ENCODE measurements at regions not wholly inside any gene's neighbourhood (a gene's known extent, or its start where the extent isn't known, plus 50 kb on each side); places are given as distances from the start of the nearest gene placed in this dataset.

DNA sequence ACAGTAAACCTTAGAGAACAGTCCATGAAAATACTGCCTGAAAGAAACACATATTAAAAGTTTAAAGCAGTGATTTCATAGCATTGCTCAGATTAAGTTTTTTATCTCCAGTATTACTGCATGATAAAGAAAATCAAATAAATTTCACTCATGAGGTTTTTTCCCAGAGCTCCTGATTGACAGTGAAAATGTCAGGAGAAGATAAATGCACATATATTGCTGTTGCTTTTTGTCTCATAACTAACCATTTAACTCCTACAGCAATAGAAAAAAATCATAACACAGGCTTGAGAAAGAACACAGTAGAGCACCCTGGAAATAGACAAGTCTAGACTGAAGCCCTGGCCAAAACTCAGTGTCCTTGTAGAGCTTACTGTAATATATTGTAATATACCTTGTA is 391.0 kb downstream of the TMX3 start:
- no peak overlapping the region for H3K4me3 Mint-ChIP-seq
- H3K27me3 Mint-ChIP-seq: peaks cover 3% of the 10 kb centered on the region
- DNase-seq: no peak
- no peaks in the 10 kb centered on the region for H3K36me3 Mint-ChIP-seq
- no peaks in the 10 kb centered on the region for H3K4me1 Mint-ChIP-seq
- H3K27ac Mint-ChIP-seq: no peak overlapping the region
- H3K9me3 Mint-ChIP-seq: no peaks in the 10 kb centered on the region

DNA sequence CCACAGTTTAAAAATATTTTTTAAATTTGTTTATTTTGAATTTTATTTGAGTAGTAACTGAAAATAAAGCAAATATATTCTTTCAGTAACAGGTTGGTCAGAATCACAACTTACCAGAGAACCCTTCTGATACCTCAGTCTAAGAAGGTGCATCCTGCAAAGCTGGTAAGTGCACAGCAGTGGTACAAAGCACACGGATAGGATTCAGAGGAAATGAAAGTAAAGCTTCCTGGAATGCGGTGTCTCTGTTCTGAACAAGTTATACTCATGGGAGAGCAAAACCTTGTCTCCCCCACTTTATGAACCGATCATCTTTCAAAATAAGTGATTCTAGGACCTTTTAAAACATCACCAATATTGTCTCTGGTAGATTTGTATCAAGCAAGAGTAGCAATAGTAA is 398.3 kb downstream of the TMX3 start:
- Mint-ChIP-seq H3K27ac (no peak overlapping the region), H3K9me3 (no peaks in the 10 kb centered on the region), H3K4me3 (no peak overlapping the region), H3K4me1 (no peaks in the 10 kb centered on the region), H3K27me3 (no peaks in the 10 kb centered on the region), H3K36me3 (no peaks in the 10 kb centered on the region)
- no peak for DNase-seq

DNA sequence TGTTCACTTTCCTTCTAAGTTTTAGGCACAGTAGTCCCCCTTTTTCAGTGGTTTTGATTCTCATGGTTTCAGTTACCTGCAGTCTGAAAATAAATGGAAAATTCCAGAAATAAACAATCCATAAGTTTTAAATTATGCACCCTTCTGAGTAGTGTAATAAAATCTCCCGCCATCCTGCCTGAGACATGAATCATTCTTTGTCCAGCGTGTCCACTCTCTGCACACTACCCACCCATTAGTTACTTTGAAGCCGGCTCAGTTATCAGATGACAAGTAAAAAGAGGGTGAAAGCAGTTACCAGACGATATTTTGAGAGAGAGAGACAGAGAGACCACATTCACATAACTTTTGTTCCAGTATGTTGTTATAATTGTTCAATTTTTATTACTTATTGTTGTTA is 400.5 kb downstream of the TMX3 start:
- Mint-ChIP-seq H3K9me3 (no peaks in the 10 kb centered on the region), H3K4me1 (no peaks in the 10 kb centered on the region), H3K4me3 (no peak overlapping the region), H3K27me3 (no peaks in the 10 kb centered on the region), H3K36me3 (no peaks in the 10 kb centered on the region), H3K27ac (no peak overlapping the region)
- no peak for DNase-seq

DNA sequence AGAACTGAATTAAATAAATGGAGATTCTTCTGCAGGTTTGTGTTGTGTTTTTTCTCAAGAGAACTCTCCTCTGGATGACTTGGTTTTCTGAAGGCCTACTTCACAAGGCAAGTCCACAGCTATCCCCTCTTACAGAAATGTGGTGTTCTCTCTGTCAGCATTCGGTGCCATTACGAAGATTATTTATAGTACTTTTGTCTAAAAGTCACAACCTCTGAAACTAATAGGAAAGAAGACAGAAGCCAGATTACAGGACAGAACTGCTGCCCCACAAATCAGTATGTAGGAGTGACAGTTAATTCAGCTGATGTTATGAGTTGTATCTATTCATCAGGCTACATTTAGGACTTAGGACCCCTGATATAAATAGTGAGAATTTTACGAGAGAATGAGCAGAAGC is 413.5 kb downstream of the TMX3 start:
- no peaks in the 10 kb centered on the region for H3K9me3 Mint-ChIP-seq

DNA sequence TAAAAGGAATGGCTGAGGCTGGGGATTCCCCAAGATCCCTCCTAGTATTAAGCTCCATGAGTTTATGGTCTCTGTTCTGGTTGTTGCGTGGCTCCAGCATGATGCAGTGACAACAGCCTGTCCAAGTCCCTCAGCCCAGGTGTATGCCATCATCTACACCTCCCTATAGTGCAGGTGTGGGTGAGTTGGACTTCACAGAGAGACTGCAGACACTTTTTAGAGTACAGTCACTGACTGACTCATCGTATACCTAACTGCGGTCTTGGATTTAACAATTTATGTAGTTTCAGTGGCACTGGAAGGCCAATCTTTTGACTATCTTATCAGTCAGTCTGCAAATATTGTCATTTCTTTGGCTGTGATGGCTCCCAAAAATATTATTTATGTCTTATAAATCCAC is 415.0 kb downstream of the TMX3 start:
- DNase-seq: no peak
- no peak overlapping the region for H3K4me3 Mint-ChIP-seq
- no peaks in the 10 kb centered on the region for H3K27me3 Mint-ChIP-seq
- no peaks in the 10 kb centered on the region for H3K9me3 Mint-ChIP-seq
- no peak overlapping the region for H3K27ac Mint-ChIP-seq
- H3K36me3 Mint-ChIP-seq: no peaks in the 10 kb centered on the region
- H3K4me1 Mint-ChIP-seq: no peaks in the 10 kb centered on the region

More for the DNA sequence above, 413.5 kb downstream of the TMX3 start:
- no peak overlapping the region for H3K4me3 Mint-ChIP-seq
- H3K27ac Mint-ChIP-seq: no peak overlapping the region
- H3K36me3 Mint-ChIP-seq: no peaks in the 10 kb centered on the region
- H3K27me3 Mint-ChIP-seq: no peaks in the 10 kb centered on the region
- no peak for DNase-seq
- no peaks in the 10 kb centered on the region for H3K4me1 Mint-ChIP-seq

DNA sequence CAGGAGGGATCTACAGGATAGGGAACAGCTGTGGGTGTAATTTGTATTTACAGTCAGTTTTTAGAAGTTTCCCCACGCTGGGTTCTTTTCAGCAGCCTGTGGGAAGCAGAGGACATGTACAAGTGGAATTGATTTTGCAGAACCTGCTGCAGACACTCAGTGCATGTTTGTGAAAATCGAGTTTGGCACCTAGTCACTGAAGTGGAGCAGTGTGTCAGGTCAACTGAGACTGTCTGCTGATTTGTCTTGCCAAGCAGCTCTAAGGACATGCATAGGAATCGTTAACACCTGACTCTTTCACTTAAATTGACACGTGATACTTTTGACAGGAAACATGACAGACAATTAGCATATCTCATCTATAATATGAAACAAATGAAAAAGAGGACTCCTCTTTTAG is 416.6 kb downstream of the TMX3 start:
- Mint-ChIP-seq H3K27me3 (no peaks in the 10 kb centered on the region), H3K4me3 (no peak overlapping the region), H3K27ac (no peak overlapping the region), H3K9me3 (no peaks in the 10 kb centered on the region), H3K4me1 (no peaks in the 10 kb centered on the region), H3K36me3 (no peaks in the 10 kb centered on the region)
- no peak for DNase-seq

DNA sequence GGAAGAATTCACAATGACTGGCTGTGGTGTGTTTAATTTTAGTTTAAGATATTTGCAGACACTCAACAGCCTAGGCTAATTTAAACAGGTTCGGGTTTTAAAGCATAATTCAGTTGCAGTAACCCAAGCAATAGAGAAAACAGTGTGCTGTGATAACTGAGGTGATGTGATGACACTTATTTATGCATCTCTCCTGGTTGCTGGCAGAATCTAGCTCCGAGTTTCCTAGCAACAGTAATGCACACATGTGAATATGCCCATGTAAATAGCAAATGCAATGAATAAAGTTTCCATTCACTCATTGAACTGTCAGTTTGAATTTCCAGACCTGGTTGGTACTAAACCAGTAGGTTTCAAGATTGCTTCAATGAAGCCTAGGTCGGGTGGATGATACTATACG is 426.5 kb downstream of the TMX3 start:
- Mint-ChIP-seq H3K9me3 (peaks cover 2% of the 10 kb centered on the region), H3K36me3 (no peaks in the 10 kb centered on the region), H3K4me3 (no peak overlapping the region), H3K27ac (no peak overlapping the region), H3K27me3 (no peaks in the 10 kb centered on the region), H3K4me1 (no peaks in the 10 kb centered on the region)
- DNase-seq: no peak

DNA sequence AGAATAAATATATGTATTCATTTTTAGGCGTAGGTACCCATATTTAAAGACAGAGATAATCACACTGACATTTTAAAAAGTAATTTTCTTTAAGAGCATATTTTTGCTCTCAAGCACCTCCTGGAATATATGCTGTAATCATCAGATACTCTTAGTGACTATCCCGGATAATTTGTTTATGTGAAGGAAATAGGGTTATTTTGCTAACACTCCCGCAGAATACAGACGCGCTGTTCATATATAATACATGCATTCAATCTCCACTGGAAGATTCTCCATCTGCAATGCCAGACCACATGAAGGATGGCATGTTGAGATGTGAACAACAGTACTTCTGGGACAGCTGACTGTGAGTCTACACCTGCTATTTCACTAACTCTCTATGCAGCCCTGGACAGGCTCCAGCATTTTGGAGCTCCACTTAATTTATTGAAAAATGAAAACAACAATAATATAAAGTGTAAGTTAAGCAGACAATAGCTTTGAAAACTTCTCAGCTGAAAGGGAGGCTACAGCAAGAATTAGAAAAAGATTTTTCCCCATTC is 430.6 kb downstream of the TMX3 start:
- Mint-ChIP-seq H3K9me3 (no peaks in the 10 kb centered on the region), H3K27ac (no peak overlapping the region), H3K4me1 (no peaks in the 10 kb centered on the region), H3K36me3 (no peaks in the 10 kb centered on the region), H3K4me3 (no peak overlapping the region), H3K27me3 (no peaks in the 10 kb centered on the region)
- no peak for DNase-seq

DNA sequence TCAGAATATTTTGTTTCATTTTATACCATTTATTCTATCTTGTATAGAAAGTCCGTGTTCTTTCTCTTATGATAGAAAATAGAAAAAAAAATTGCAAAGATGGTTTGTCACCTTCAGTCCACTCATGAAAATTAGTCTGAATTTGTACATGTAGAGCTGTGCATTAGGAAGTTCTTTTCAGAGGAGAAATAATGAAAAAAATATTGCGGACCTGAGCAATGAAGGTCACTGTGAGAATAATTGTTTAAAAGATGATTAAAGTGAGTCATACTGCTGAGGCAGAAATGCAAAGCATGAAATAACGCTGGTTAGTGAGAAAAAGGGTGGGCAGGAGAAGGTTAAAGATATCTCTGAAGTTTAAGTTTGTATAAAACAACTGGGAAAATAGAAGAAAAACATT is 431.1 kb downstream of the TMX3 start:
- Mint-ChIP-seq H3K27ac (no peak overlapping the region), H3K9me3 (no peaks in the 10 kb centered on the region), H3K36me3 (no peaks in the 10 kb centered on the region), H3K4me3 (no peak overlapping the region), H3K4me1 (no peaks in the 10 kb centered on the region), H3K27me3 (no peaks in the 10 kb centered on the region)
- no peak for DNase-seq

DNA sequence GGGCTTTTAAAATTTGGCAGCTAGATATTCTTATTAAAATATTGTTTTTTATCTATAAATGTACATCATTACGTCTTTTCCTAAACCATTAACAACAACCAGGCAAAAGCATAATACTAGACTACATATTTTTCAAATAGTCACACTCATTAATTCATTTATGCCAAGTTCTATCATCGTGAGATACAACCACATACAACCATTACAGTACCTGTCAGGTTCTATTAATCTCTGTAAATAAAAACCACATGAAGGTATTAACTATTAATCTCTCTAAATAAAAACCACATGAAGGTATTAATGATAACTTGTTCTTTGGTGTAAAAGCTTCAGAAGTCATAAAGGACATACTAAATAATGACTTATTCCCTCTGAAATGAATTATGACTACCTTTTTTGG is 432.7 kb downstream of the TMX3 start:
- Mint-ChIP-seq H3K4me3 (no peak overlapping the region), H3K4me1 (no peaks in the 10 kb centered on the region), H3K36me3 (no peaks in the 10 kb centered on the region), H3K27ac (no peak overlapping the region), H3K27me3 (no peaks in the 10 kb centered on the region), H3K9me3 (no peaks in the 10 kb centered on the region)
- no peak for DNase-seq

DNA sequence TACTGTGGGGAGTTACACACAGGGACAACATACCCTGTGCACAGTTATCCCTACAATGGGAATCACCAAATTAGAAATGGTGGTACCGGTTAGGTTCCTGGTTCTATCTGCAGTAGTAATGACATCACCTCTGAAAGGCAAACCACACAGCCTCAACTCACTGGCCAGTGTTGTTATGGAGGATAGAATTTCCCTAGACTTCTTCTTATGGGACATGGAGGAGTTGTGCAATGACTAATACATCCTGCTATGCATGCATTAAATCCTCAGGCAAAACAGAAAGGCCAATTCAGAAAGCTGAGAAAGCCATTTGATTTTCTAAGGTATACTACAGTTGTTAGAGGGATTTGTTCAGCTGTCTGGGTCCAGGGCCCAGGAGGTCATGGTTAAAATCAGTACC is 439.3 kb downstream of the TMX3 start:
- Mint-ChIP-seq H3K27me3 (no peaks in the 10 kb centered on the region), H3K4me1 (no peaks in the 10 kb centered on the region), H3K36me3 (no peaks in the 10 kb centered on the region), H3K4me3 (no peak overlapping the region), H3K27ac (no peak overlapping the region), H3K9me3 (no peaks in the 10 kb centered on the region)
- DNase-seq: no peak

DNA sequence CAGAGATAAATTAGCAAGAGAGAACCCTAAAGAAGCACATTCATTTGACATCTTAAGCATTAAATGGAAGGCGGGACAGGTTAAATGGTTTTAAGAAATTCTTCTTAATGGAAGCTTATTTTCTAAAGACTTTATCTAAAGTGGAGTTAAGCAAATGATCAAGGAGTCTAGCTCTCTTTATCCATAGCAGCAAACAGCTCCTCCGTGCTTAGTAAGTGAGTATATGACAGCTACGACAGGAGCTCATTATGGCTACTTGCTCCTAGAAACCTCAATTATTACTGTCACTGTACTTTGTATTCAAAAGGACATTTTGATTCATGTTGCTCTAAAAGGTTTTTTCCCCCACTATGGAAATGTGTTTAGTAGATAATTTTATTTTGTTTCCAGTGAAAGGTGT is 444.9 kb downstream of the TMX3 start:
- H3K4me3 Mint-ChIP-seq: no peak overlapping the region
- no peak for DNase-seq
- no peak overlapping the region for H3K27ac Mint-ChIP-seq
- no peaks in the 10 kb centered on the region for H3K4me1 Mint-ChIP-seq
- no peaks in the 10 kb centered on the region for H3K9me3 Mint-ChIP-seq
- no peaks in the 10 kb centered on the region for H3K27me3 Mint-ChIP-seq
- H3K36me3 Mint-ChIP-seq: no peaks in the 10 kb centered on the region

DNA sequence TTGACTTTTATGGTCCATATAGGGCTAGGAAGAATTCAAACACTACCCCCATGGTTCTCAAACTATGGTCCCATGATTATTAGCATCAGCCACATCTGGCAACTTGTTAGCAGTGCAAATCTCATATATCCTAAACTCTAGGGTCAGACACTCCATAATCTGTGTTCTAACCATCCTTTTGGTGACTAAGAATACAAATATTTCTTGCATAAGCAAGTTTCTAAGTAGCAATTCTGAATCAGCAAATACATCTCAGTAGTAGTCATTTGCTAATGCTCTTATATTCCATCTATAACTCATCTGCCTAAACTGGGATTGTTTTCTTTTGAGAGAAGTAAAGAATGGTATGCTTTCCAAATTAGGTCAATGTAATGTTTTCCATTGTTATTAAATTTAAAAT is 447.3 kb downstream of the TMX3 start:
- Mint-ChIP-seq H3K27ac (no peak overlapping the region), H3K27me3 (no peaks in the 10 kb centered on the region), H3K9me3 (no peaks in the 10 kb centered on the region), H3K36me3 (no peaks in the 10 kb centered on the region), H3K4me3 (no peak overlapping the region), H3K4me1 (no peaks in the 10 kb centered on the region)
- DNase-seq: no peak

DNA sequence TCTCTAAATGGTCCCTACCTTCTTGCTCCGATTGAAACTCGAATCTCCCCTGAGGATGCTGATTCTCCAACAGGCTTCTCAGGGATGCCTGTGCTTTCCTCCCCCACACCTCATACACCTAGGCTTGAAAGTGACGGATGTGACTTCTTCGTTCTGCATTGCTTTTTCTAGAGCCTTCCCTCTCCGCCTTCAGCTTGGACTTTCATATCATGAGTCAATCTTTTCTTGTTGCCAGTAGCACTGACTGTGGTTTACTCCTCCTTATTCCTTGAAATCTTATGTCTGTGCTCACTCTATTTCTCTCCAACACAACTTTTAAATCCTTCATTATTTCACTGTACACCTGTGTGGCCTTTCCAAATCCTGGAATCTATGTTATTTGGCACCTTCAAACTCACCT is 451.4 kb downstream of the TMX3 start:
- H3K4me1 Mint-ChIP-seq: no peaks in the 10 kb centered on the region
- no peak overlapping the region for H3K4me3 Mint-ChIP-seq
- H3K27me3 Mint-ChIP-seq: no peaks in the 10 kb centered on the region
- H3K9me3 Mint-ChIP-seq: no peaks in the 10 kb centered on the region
- no peak for DNase-seq
- H3K27ac Mint-ChIP-seq: no peak overlapping the region
- no peaks in the 10 kb centered on the region for H3K36me3 Mint-ChIP-seq

DNA sequence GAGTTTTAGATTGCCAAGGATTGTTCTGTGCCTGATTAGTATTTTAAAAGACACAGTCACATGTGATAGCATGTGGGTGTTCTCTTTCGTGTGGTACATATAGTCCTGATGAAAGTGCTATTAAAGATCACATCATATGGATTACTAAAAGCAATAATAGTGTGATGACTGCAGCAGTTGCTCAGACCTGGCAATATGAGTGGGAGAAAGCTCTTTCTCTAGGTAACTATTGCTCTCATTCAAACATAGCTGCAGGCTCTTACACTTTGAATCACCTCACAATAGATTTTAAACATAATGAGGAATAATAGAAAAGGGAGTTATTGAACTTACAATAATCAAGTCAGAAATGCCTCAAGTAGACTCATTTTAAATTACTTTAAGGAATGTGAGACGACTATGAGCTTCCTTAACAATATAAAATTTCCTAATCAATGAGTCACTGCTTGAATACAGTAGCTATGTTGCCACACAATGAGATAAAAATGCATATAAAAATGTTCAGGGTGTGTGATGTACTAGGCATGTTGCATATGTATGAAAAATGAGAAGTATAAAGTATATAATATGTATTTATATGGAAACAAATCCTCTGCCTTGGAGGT is 452.1 kb downstream of the TMX3 start:
- no peak for DNase-seq
- H3K4me1 Mint-ChIP-seq: no peaks in the 10 kb centered on the region
- H3K27ac Mint-ChIP-seq: no peak overlapping the region
- H3K4me3 Mint-ChIP-seq: no peak overlapping the region
- no peaks in the 10 kb centered on the region for H3K36me3 Mint-ChIP-seq
- H3K9me3 Mint-ChIP-seq: no peaks in the 10 kb centered on the region
- no peaks in the 10 kb centered on the region for H3K27me3 Mint-ChIP-seq

DNA sequence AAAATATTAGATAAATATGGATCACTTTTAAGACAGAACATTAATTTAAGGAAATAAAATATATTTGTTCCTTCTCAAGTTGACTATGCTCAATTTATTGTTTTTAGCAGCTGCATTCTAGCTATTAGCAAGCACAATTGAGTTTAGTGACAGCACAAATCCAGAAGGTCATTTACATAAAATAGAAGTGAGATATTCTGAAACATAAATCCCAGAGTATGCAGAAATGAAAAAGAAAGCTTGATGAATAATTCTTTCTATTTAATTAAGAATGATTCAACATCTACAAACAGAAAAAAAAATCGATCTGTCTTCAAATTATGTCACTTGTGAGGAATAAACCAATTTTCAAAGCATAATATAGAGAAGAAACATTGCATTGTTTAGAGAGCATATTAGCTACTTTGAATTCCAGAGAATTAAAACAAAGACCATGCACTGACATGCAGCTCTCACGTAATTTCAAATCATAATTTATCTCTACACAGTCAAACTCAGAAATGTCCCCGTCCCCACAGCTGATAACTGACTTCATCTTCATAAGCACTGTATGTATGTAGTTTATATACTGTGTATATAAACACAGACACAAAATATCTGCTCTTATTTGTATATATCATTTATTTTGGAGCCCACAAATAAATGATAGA is 458.4 kb downstream of the TMX3 start:
- H3K9me3 Mint-ChIP-seq: no peaks in the 10 kb centered on the region

More for the DNA sequence above, 458.4 kb downstream of the TMX3 start:
- Mint-ChIP-seq H3K27ac (no peak overlapping the region), H3K4me1 (no peaks in the 10 kb centered on the region), H3K27me3 (no peaks in the 10 kb centered on the region), H3K4me3 (no peak overlapping the region), H3K36me3 (no peaks in the 10 kb centered on the region)
- DNase-seq: no peak
